Heart right ventricle (tissue), 16 donors: ENCODE measurements at regions not wholly inside any gene's neighbourhood (a gene's known extent, or its start where the extent isn't known, plus 50 kb on each side); places are given as distances from the start of the nearest gene placed in this dataset.

Experiments
- ATAC-seq, 8 donors: fragments of 200-7000 bp; cut with Tn5 transposase; one replicate each; pipeline ENCODE4 v1.9.1; 2020; ENCODE audit warnings: mild to moderate bottlenecking in 8 of 8, moderate library complexity in 8 of 8, moderate number of reproducible peaks in 1 of 8
- DNase-seq, 2 donors: peaks; one replicate each; pipeline ENCODE4 v3.0.0-alpha.2; 2020
- H3K27ac ChIP-seq, 10 donors: fragments of 200-600 bp; sonication (generic) in 2 of 10; one replicate each; pipeline versions ENCODE4 v1.5.0 to v1.8.0; 2020 to 2022; ENCODE audit warnings: mild to moderate bottlenecking in 3 of 10
- H3K27me3 ChIP-seq, 7 donors: fragments of 200-600 bp; one replicate each; pipeline ENCODE4 v1.8.0; 2021 to 2022; ENCODE audit warnings: mild to moderate bottlenecking in 2 of 7
- H3K36me3 ChIP-seq, 9 donors: fragments of 200-600 bp; sonication (generic) in 1 of 9; one replicate each; pipeline versions ENCODE4 v1.5.0 to v1.8.0; 2020 to 2022; ENCODE audit warnings: mild to moderate bottlenecking in 2 of 9
- H3K4me1 ChIP-seq, 9 donors: fragments of 200-600 bp; sonication (generic) in 1 of 9; one replicate each; pipeline versions ENCODE4 v1.5.0 to v1.8.0; 2020 to 2022; ENCODE audit warnings: mild to moderate bottlenecking in 4 of 9
- H3K4me3 ChIP-seq, 10 donors: fragments of 200-600 bp; sonication (generic) in 2 of 10; one replicate each; pipeline versions ENCODE4 v1.5.0 to v1.8.0; 2020 to 2022; ENCODE audit warnings: mild to moderate bottlenecking in 7 of 10, moderate library complexity in 2 of 10
- H3K9me3 ChIP-seq, 11 donors: fragments of 200-600 bp in 10 of 11; sonication (generic) in 2 of 11; one replicate each; pipeline versions ENCODE4 v1.5.0 to v1.8.0; 2013 to 2022; ENCODE audit warnings: mild to moderate bottlenecking in 2 of 11, control low read depth in 1 of 11, moderate library complexity in 1 of 11
- WGBS, 2 donors: extraction: QIAGEN DNeasy Blood & Tissue Kit; methylation state at CpG; one replicate each; pipeline ENCODE4 v1.1.7; 2013; ENCODE audit warnings: inconsistent platforms in 1 of 2; 5-methylcytosine and 5-hydroxymethylcytosine counted together
- intact Hi-C, 10 donors: fragments of 100-400 bp; cut with DNase I; formaldehyde crosslinking; loops; one replicate each; pipeline versions ENCODE4 v1.11.1 to v1.14.2; 2022
- TF ChIP-seq, protein P1 (sequence below), 9 donors: fragments of 200-600 bp; sonication (generic) in 2 of 9; IDR thresholded peaks; one replicate each; pipeline versions ENCODE4 v1.5.0 to v1.8.0; 2021 to 2022; ENCODE audit warnings: antibody characterized with exemption in 9 of 9, mild to moderate bottlenecking in 5 of 9, moderate library complexity in 1 of 9
- donor health status: Arrhythmogenic right ventricular cardiomyopathy.
- donor health status: ischemic (EF 13 %, LVEDD 7.1; RV severe dilation, severe dysfunction).
- donor health status: healthy with polysubstance abuse.
- donor health status: DM: no; HTN: yes; CAD: no.
- donor health status: DM: no; HTN: no; CAD: no.
- donor health status: ischemic (EF 25% LVEDD 6.9; RV normal size, moderate dysfunction).
- donor health status: ischemic (EF 25% LVEDD 5.7; RV mildly dilated, moderate dysfunction).
- donor health status: healthy.
- donor health status: DM: yes; HTN: yes; CAD: no.
- donor health status: Ischemic cardiomyopathy.
- donor health status: ischemic (EF 35%, LVEDD 5.7; RV mildly dilated, moderate dysfunction).
- donor health status: nonischemic (EF 11% LVEDD 7.7; RV severe dilation, severe dysfunction).
- donor health status: DM: yes; HTN: yes; CAD: no.
- donor health status: PGD.
- donor health status: ischemic (EF 29% LVEDD 5.4; RV normal size, mild dysfunction).
- donor health status: nonischemic (EF 23%, LVEDD 6.1; RV moderate dilation, normal function).

DNA sequence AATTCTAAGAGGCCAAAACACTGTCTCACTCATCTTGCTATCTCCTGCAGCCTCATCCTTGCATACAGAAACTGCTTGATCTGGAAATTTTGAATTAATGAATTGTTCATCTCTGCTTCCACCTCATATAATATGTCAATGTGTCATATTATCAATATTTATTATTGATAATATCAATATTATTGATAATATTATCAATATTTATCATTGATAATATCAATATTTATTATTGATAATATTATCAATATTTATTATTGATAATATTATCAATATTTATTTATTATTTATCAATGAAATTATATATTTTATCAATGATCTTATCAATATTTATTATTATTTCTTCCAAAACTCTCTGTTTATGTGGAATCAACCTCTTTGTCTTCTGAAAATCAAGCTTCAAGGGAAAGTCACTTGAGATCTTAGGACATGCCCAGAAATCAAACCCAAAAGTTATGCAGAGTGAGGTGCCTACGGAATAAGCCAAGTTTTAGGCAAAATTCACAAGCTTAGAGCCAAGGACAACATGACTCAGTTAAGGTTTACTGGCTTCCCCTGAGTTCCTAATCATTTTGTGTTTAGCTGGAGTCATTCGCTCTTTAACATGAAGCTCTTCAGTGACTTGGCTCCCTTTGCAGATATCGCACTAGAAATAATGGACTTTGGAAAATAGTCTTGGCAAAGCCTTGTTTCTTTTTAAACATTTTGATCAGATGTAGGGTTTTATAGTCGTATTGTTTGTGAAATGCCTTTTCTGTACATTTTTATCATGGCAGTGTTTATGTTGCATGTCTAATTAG lies 297.1 kb upstream of the RARB start:
- intact Hi-C loops: no loop called here
- H3K4me3 ChIP-seq: no peak overlapping the region
- DNase-seq (no peak), ATAC-seq (no peak)
- no peaks in the 10 kb centered on the region for H3K4me1 ChIP-seq
- H3K36me3 ChIP-seq: no peaks in the 10 kb centered on the region
- peaks cover 0 to 40% (median 18%) of the 10 kb centered on the region in 11 donors for H3K9me3 ChIP-seq
- no peaks in the 10 kb centered on the region for H3K27me3 ChIP-seq
- no peak overlapping the region for H3K27ac ChIP-seq
- 84 to 91% methylated on average over 4 of the region's 4 CpGs for WGBS, 2 donors
- TF ChIP-seq, protein P1, sequence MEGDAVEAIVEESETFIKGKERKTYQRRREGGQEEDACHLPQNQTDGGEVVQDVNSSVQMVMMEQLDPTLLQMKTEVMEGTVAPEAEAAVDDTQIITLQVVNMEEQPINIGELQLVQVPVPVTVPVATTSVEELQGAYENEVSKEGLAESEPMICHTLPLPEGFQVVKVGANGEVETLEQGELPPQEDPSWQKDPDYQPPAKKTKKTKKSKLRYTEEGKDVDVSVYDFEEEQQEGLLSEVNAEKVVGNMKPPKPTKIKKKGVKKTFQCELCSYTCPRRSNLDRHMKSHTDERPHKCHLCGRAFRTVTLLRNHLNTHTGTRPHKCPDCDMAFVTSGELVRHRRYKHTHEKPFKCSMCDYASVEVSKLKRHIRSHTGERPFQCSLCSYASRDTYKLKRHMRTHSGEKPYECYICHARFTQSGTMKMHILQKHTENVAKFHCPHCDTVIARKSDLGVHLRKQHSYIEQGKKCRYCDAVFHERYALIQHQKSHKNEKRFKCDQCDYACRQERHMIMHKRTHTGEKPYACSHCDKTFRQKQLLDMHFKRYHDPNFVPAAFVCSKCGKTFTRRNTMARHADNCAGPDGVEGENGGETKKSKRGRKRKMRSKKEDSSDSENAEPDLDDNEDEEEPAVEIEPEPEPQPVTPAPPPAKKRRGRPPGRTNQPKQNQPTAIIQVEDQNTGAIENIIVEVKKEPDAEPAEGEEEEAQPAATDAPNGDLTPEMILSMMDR (IDR thresholded peaks at IDR 0.05): no peak

DNA sequence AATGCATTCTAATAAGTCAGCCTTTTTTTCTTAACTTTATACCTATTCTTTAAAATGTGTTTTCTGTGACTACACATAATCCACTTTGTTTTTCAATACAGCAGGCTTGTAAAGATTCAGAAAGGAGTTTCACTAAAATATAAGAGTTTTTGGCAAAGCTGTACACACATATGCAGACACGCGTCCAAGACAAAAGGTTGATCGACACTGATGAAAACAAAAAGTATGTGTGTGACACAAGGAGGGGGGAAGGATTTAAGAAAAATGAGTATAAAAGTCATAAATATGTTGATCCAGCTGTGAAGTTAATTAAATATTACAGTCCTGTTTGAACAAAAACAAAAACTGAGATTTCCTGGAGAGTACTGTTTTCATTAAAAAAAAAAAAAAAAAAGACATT lies 294.5 kb upstream of the RARB start:
- Histone ChIP-seq H3K4me1 (no peaks in the 10 kb centered on the region), H3K4me3 (no peak overlapping the region), H3K27ac (no peak overlapping the region), H3K36me3 (no peaks in the 10 kb centered on the region), H3K9me3 (peaks cover 0 to 20% (median 10%) of the 10 kb centered on the region in 11 donors), H3K27me3 (no peaks in the 10 kb centered on the region)
- DNase-seq (no peak), ATAC-seq (no peak)
- TF ChIP-seq, protein P1 (IDR thresholded peaks at IDR 0.05): no peak
- 87 to 92% methylated on average over 3 of the region's 3 CpGs for WGBS, 2 donors
- intact Hi-C loops: no loop called here

DNA sequence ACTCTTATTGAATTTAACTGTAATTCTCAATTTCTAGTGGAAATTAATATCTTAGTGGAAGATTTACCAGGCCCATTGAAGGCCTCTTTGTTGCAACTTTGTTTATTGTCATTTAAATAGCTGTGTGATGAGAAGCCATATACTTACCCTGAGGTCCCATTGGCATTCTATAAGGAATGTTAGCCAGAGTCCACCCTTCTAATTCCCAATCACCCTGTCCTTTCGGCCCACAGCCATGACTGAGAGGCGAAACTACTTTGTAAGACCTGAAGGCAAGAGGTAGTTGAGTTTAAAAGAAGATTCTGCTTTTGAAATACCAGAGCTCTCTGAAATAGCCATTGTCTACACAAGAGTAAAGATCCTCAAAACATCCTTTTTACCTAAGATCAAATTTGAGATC lies 290.5 kb upstream of the RARB start:
- TF ChIP-seq, protein P1 (IDR thresholded peaks at IDR 0.05): no peak
- intact Hi-C loops: no loop called here

DNA sequence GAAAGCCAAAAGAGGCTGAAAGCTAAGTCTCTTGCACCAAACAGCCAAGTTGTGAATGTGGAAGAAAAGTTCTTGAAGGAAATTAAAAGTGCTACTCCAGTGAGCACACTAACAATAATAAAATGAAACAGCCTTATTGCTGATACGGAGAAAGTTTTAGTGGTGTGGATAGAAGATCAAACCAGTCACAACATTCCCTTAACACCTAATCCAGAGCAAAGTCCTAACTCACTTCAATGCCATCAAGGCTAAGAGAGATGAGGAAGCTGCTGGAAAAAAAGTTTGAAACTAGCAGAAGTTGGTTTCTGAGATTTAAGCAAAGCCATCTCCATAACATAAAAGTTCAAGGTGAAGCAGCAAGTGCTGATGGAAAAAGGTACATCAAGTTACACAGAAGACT lies 288.8 kb upstream of the RARB start:
- TF ChIP-seq, protein P1 (IDR thresholded peaks at IDR 0.05): no peak
- no peaks in the 10 kb centered on the region for H3K4me1 ChIP-seq
- H3K4me3 ChIP-seq: no peak overlapping the region
- H3K27ac ChIP-seq: no peak overlapping the region
- DNase-seq (no peak), ATAC-seq (no peak)
- H3K36me3 ChIP-seq: no peaks in the 10 kb centered on the region
- H3K9me3 ChIP-seq: peaks cover 0 to 13% (median 7%) of the 10 kb centered on the region in 11 donors
- H3K27me3 ChIP-seq: no peaks in the 10 kb centered on the region
- 94 to 97% methylated on average over 1 of the region's 1 CpG for WGBS, 2 donors
- intact Hi-C loops: no loop called here

More for the DNA sequence above, 290.5 kb upstream of the RARB start:
- no peaks in the 10 kb centered on the region for H3K27me3 ChIP-seq
- no peaks in the 10 kb centered on the region for H3K36me3 ChIP-seq
- peaks cover 0 to 13% (median 7%) of the 10 kb centered on the region in 11 donors for H3K9me3 ChIP-seq
- no peak overlapping the region for H3K27ac ChIP-seq
- no peaks in the 10 kb centered on the region for H3K4me1 ChIP-seq
- no peak overlapping the region for H3K4me3 ChIP-seq
- WGBS, 2 donors: 98% methylated on average over 2 of the region's 2 CpGs
- DNase-seq: no peak
- no peak for ATAC-seq
